ENCODE measurements at regions not wholly inside any gene's neighbourhood (a gene's known extent, or its start where the extent isn't known, plus 50 kb on each side); places are given as distances from the start of the nearest gene placed in this dataset.

DNA sequence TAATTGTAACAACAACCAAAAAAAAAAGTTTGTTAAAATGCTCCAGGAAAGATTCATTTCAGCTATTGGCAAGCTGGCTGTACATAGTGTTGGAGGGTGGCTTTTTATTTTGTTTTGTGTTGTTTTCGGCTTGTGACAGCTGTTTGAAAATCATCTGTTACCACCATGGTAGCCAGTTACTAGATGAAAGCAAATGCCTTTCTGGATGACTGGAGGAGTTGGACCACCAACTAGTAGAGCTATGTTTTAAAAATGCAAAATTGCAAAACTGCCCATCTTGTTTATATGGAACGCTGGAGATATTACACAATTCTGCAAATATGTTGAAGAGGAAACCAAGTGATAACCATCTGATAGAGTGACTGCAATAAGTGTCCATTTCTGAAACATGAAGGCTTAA lies 53.2 kb upstream of the TNIP3 start:
- no peaks in the 10 kb centered on the region for H3K4me1 Mint-ChIP-seq
- H3K27ac Mint-ChIP-seq (ENCODE audit: unreplicated experiment) = no peak overlapping the region
- no peak overlapping the region for H3K4me3 Mint-ChIP-seq
- H3K9me3 Mint-ChIP-seq = no peaks in the 10 kb centered on the region
- no peak for DNase-seq (ENCODE audit: low read depth, low spot score)
- H3K27me3 Mint-ChIP-seq (ENCODE audit: low read depth) = no peaks in the 10 kb centered on the region
- H3K36me3 Mint-ChIP-seq (ENCODE audit: low read depth) = no peaks in the 10 kb centered on the region
- TF ChIP-seq, protein P1, sequence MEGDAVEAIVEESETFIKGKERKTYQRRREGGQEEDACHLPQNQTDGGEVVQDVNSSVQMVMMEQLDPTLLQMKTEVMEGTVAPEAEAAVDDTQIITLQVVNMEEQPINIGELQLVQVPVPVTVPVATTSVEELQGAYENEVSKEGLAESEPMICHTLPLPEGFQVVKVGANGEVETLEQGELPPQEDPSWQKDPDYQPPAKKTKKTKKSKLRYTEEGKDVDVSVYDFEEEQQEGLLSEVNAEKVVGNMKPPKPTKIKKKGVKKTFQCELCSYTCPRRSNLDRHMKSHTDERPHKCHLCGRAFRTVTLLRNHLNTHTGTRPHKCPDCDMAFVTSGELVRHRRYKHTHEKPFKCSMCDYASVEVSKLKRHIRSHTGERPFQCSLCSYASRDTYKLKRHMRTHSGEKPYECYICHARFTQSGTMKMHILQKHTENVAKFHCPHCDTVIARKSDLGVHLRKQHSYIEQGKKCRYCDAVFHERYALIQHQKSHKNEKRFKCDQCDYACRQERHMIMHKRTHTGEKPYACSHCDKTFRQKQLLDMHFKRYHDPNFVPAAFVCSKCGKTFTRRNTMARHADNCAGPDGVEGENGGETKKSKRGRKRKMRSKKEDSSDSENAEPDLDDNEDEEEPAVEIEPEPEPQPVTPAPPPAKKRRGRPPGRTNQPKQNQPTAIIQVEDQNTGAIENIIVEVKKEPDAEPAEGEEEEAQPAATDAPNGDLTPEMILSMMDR (conservative IDR thresholded peaks at IDR 0.05) = no peak

- Mint-ChIP-seq H3K9me3 (no peaks in the 10 kb centered on the region), H3K27ac (ENCODE audit: unreplicated experiment) (no peak overlapping the region), H3K36me3 (ENCODE audit: low read depth) (no peaks in the 10 kb centered on the region), H3K4me1 (no peaks in the 10 kb centered on the region), H3K4me3 (no peak overlapping the region), H3K27me3 (ENCODE audit: low read depth) (no peaks in the 10 kb centered on the region)
- TF ChIP-seq, protein P1 (conservative IDR thresholded peaks at IDR 0.05) = no peak
- no peak for DNase-seq (ENCODE audit: low read depth, low spot score)
Measured at GRCh38 chr4:121216461-121216860, 52.3 kb upstream of the TNIP3 start.

DNA sequence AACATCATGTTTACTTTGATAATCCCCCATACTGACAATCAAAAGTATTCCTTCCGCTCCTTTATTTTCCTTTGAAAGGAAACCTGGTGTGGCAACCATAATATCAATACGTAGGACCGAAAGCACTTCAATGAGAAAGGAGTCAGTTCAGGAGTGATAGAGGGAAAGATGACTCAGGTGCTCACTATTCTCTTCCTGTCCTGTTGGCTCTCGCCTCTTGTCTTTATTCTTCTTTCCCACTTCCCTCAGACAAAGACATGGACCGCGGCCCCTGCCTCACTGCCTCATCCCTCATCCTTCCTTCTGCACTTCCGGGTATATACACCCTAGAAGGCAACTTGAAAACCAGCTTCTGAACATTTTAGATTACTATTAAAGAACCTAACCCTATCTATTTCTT lies 49.8 kb upstream of the TNIP3 start:
- Mint-ChIP-seq H3K36me3 (ENCODE audit: low read depth) (no peaks in the 10 kb centered on the region), H3K9me3 (no peaks in the 10 kb centered on the region), H3K27me3 (ENCODE audit: low read depth) (no peaks in the 10 kb centered on the region), H3K4me3 (no peak overlapping the region), H3K4me1 (no peaks in the 10 kb centered on the region), H3K27ac (ENCODE audit: unreplicated experiment) (no peak overlapping the region)
- DNase-seq (ENCODE audit: low read depth, low spot score) = no peak
- TF ChIP-seq, protein P1 (conservative IDR thresholded peaks at IDR 0.05) = no peak
